GM23338 (cell line): ENCODE measurements at regions not wholly inside any gene's neighbourhood (a gene's known extent, or its start where the extent isn't known, plus 50 kb on each side); places are given as distances from the start of the nearest gene placed in this dataset.

Source experiments
- CREB1 ChIP-seq: fragments of 250-450 bp; sonication (Bioruptor Pico); IDR thresholded peaks from 2 replicates; pipeline ENCODE4 v1.5.0; 2020; ENCODE audit warnings: low read depth, mild to moderate bottlenecking, moderate library complexity
- CTCF ChIP-seq, 2 experiments: fragments of 200-600 bp in 1 of 2; sonication (generic) in 1 of 2; conservative IDR thresholded peaks; 2 replicates each; pipeline versions ENCODE4 v1.5.1 to v1.6.1; 2016 to 2017; ENCODE audit warnings: antibody characterized with exemption in 2 of 2, low read depth in 2 of 2, mild to moderate bottlenecking in 2 of 2, moderate library complexity in 1 of 2
- EZH2 ChIP-seq: fragments of 200-600 bp; sonication (generic); IDR thresholded peaks from one replicate; pipeline ENCODE4 v1.8.0; 2017; ENCODE audit warnings: antibody characterized with exemption, mild to moderate bottlenecking, low read depth; ENCODE audit not compliant: unreplicated experiment
- EZH2phosphoT487 ChIP-seq: fragments of 200-600 bp; sonication (generic); IDR thresholded peaks from one replicate; pipeline ENCODE4 v1.8.1; 2018; ENCODE audit warnings: antibody characterized with exemption; ENCODE audit not compliant: unreplicated experiment
- JUNB ChIP-seq: IDR thresholded peaks from one replicate; pipeline ENCODE4 v1.6.1; 2016; ENCODE audit warnings: antibody characterized with exemption; ENCODE audit not compliant: unreplicated experiment
- POLR2AphosphoS5 ChIP-seq: IDR thresholded peaks from 2 replicates; pipeline ENCODE4 v1.6.1; 2016; ENCODE audit warnings: antibody characterized with exemption, low read depth
- REST ChIP-seq: IDR thresholded peaks from one replicate; pipeline ENCODE4 v1.6.1; 2018; ENCODE audit warnings: antibody characterized with exemption; ENCODE audit not compliant: unreplicated experiment
- STAT1 ChIP-seq: IDR thresholded peaks from one replicate; pipeline ENCODE4 v1.6.1; 2016; ENCODE audit warnings: antibody characterized with exemption; ENCODE audit not compliant: unreplicated experiment
- ZNF114 ChIP-seq: fragments of 250-450 bp; sonication (Bioruptor Pico); IDR thresholded peaks from 2 replicates; pipeline ENCODE4 v1.5.0; 2020; ENCODE audit warnings: mild to moderate bottlenecking, moderate library complexity
- ZNF331 ChIP-seq: fragments of 250-450 bp; sonication (Bioruptor Pico); IDR thresholded peaks from 2 replicates; pipeline ENCODE4 v1.5.0; 2020; ENCODE audit warnings: low read depth, mild to moderate bottlenecking, moderate library complexity
- ZNF462 ChIP-seq: fragments of 250-450 bp; sonication (Bioruptor Pico); IDR thresholded peaks from 2 replicates; pipeline ENCODE4 v1.5.0; 2020; ENCODE audit warnings: mild to moderate bottlenecking, moderate library complexity

- TF ChIP-seq POLR2AphosphoS5 (no peak), CTCF (conservative IDR thresholded peaks at IDR 0.05; ENCODE audit: low read depth in 2 of 2) (no peak), ZNF462 (CRISPR knock-in tag) (no peak), REST (no peak), EZH2 (no peak), EZH2phosphoT487 (no peak), CREB1 (CRISPR knock-in tag) (no peak), ZNF114 (CRISPR knock-in tag) (no peak), STAT1 (no peak), JUNB (no peak), ZNF331 (CRISPR knock-in tag) (no peak)
Measured at GRCh38 chr12:84779169-84779568, 133.4 kb downstream of the SLC6A15 start.
